ENCODE measurements at regions not wholly inside any gene's neighbourhood (a gene's known extent, or its start where the extent isn't known, plus 50 kb on each side); places are given as distances from the start of the nearest gene placed in this dataset.

- no peaks in the 10 kb centered on the region for H3K36me3 ChIP-seq (ENCODE audit: control insufficient read depth, insufficient read depth, low read length)
- no peaks in the 10 kb centered on the region for H3K27me3 ChIP-seq (ENCODE audit: control insufficient read depth, insufficient read depth, low read length)
- H3K79me2 ChIP-seq (ENCODE audit: control insufficient read depth, insufficient read depth, low read length) = no peaks in the 10 kb centered on the region
- H3K9ac ChIP-seq (ENCODE audit: insufficient read depth, low read length) = no peak overlapping the region
- no peak for DNase-seq (ENCODE audit: low read depth in 2 of 2)
- no peak overlapping the region for H3K27ac ChIP-seq (ENCODE audit: insufficient read depth, low read length)
- H3K9me3 ChIP-seq (ENCODE audit: control insufficient read depth, insufficient read depth, low read depth, low read length) = no peaks in the 10 kb centered on the region
- H4K20me1 ChIP-seq (ENCODE audit: control insufficient read depth, extremely low read depth, insufficient read depth, low read length) = no peaks in the 10 kb centered on the region
- H3K4me1 ChIP-seq (ENCODE audit: control insufficient read depth, extremely low read depth, insufficient read depth, low read length) = no peaks in the 10 kb centered on the region
- H3K4me2 ChIP-seq (ENCODE audit: extremely low read depth, insufficient read depth, low read length) = no peak overlapping the region
- TF ChIP-seq CTCF (conservative IDR thresholded peaks at IDR 0.05 in 1 of 2, IDR thresholded peaks at IDR 0.05 in 1 of 2; ENCODE audit: low read depth in 1 of 2, low read length in 2 of 2) = no peak
- no peak for TF ChIP-seq EZH2 (IDR thresholded peaks at IDR 0.05; ENCODE audit: low read length, missing control alignments)
- H3K4me3 ChIP-seq (replicated peaks in 1 of 4; ENCODE audit: control extremely low read depth in 1 of 4, insufficient read depth in 1 of 4, low read depth in 3 of 4, low read length in 4 of 4) = no peak overlapping the region
- no peak overlapping the region for H2AFZ ChIP-seq (ENCODE audit: low read length)
These were observed 373.4 kb downstream of the TMEM121 start for GRCh38 chr14:105899657-105900397.

DNA sequence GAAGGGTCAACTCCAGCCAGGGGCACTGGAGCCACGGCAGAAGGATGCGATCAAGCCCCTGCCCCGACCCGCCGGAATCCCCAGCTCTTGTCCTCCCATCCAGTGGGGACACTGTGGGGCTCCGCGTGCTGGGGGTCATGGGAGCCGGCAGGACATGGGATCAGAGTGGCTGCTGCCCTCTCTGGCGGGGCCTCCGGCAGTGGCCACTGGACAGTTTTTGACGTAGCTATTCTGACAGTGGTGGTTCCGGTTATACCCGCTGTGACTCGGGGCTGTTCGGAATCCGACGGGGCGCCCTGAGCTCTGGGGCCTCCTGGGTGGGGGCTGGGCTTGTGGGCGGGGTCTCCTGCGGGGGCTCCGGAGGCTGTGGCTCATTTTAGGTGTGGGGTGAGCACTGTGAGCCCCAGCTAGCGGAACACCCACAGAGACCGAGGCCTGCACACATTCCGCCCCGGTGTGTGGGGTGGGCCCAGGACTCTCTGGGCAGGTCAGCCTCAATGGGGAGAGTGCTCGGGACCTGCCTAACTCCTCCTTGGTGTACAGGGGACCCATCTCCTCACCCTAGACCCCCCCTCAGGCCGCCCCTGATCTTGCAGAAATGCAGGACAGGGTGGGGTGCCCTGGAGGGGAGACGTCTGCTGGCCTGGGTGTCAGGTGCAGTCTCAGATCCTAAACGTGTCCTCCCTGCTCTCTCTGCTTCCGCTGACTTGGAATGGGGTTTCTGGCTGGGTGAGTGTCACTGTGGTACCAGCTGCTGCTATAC, 374.2 kb downstream of the TMEM121 start:
- no peaks in the 10 kb centered on the region for H3K27me3 ChIP-seq (ENCODE audit: control insufficient read depth, insufficient read depth, low read length)
- no peak overlapping the region for H3K27ac ChIP-seq (ENCODE audit: insufficient read depth, low read length)
- H3K4me1 ChIP-seq (ENCODE audit: control insufficient read depth, extremely low read depth, insufficient read depth, low read length) = no peaks in the 10 kb centered on the region
- DNase-seq (ENCODE audit: low read depth in 2 of 2) = no peak
- H4K20me1 ChIP-seq (ENCODE audit: control insufficient read depth, extremely low read depth, insufficient read depth, low read length) = no peaks in the 10 kb centered on the region
- no peak overlapping the region for H3K4me2 ChIP-seq (ENCODE audit: extremely low read depth, insufficient read depth, low read length)
- no peak overlapping the region for H3K4me3 ChIP-seq (replicated peaks in 1 of 4; ENCODE audit: control extremely low read depth in 1 of 4, insufficient read depth in 1 of 4, low read depth in 3 of 4, low read length in 4 of 4)
- no peak overlapping the region for H2AFZ ChIP-seq (ENCODE audit: low read length)
- no peaks in the 10 kb centered on the region for H3K36me3 ChIP-seq (ENCODE audit: control insufficient read depth, insufficient read depth, low read length)
- H3K9me3 ChIP-seq (ENCODE audit: control insufficient read depth, insufficient read depth, low read depth, low read length) = no peaks in the 10 kb centered on the region
- H3K9ac ChIP-seq (ENCODE audit: insufficient read depth, low read length) = no peak overlapping the region
- no peaks in the 10 kb centered on the region for H3K79me2 ChIP-seq (ENCODE audit: control insufficient read depth, insufficient read depth, low read length)
- no peak for TF ChIP-seq CTCF (conservative IDR thresholded peaks at IDR 0.05 in 1 of 2, IDR thresholded peaks at IDR 0.05 in 1 of 2; ENCODE audit: low read depth in 1 of 2, low read length in 2 of 2)
- no peak for TF ChIP-seq EZH2 (IDR thresholded peaks at IDR 0.05; ENCODE audit: low read length, missing control alignments)

DNA sequence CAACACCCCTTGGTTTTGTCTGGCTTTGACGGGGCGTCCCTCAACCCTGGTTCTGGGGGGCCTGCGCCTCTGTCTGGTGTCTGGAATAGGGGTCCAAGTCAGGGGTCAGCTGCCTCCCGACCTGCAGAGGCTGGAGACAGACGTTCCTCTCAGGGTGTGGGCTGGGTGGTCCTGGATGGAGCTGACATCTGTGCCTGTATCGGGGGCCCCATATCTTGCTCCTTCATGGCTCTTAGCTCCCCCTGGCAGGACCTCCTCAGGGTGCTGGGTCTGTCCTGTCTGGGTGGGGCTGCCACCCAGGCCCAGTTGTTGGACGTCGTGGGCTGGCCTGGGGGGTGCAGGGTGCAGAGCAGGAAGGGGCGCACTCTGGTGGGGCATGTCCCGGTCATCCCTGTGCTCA, 374.8 kb downstream of the TMEM121 start:
- Histone ChIP-seq H3K36me3 (ENCODE audit: control insufficient read depth, insufficient read depth, low read length) (no peaks in the 10 kb centered on the region), H3K79me2 (ENCODE audit: control insufficient read depth, insufficient read depth, low read length) (no peaks in the 10 kb centered on the region), H2AFZ (ENCODE audit: low read length) (no peak overlapping the region), H4K20me1 (ENCODE audit: control insufficient read depth, extremely low read depth, insufficient read depth, low read length) (no peaks in the 10 kb centered on the region), H3K4me2 (ENCODE audit: extremely low read depth, insufficient read depth, low read length) (no peak overlapping the region), H3K27me3 (ENCODE audit: control insufficient read depth, insufficient read depth, low read length) (no peaks in the 10 kb centered on the region), H3K27ac (ENCODE audit: insufficient read depth, low read length) (no peak overlapping the region), H3K9me3 (ENCODE audit: control insufficient read depth, insufficient read depth, low read depth, low read length) (no peaks in the 10 kb centered on the region), H3K9ac (ENCODE audit: insufficient read depth, low read length) (no peak overlapping the region), H3K4me1 (ENCODE audit: control insufficient read depth, extremely low read depth, insufficient read depth, low read length) (no peaks in the 10 kb centered on the region), H3K4me3 (replicated peaks in 1 of 4; ENCODE audit: control extremely low read depth in 1 of 4, insufficient read depth in 1 of 4, low read depth in 3 of 4, low read length in 4 of 4) (no peak overlapping the region)
- TF ChIP-seq EZH2 (IDR thresholded peaks at IDR 0.05; ENCODE audit: low read length, missing control alignments) (no peak), CTCF (conservative IDR thresholded peaks at IDR 0.05 in 1 of 2, IDR thresholded peaks at IDR 0.05 in 1 of 2; ENCODE audit: low read depth in 1 of 2, low read length in 2 of 2) (no peak)
- DNase-seq (ENCODE audit: low read depth in 2 of 2) = no peak
